Transverse colon (tissue), 4 donors: ENCODE measurements at regions not wholly inside any gene's neighbourhood (a gene's known extent, or its start where the extent isn't known, plus 50 kb on each side); places are given as distances from the start of the nearest gene placed in this dataset.

Source experiments
- EP300 ChIP-seq: sonication (generic); formaldehyde crosslinking; IDR thresholded peaks from one replicate; pipeline ENCODE4 v1.6.1; 2017; ENCODE audit warnings: antibody characterized with exemption, low read depth
- POLR2A ChIP-seq: fragments of 450-650 bp; IDR thresholded peaks from one replicate; pipeline ENCODE4 v1.6.1; 2016; ENCODE audit warnings: antibody characterized with exemption, mild to moderate bottlenecking, moderate library complexity
- POLR2AphosphoS5 ChIP-seq, 3 donors: sonication (generic); formaldehyde crosslinking; IDR thresholded peaks; one replicate each; pipeline ENCODE4 v1.6.1; 2016; ENCODE audit warnings: antibody characterized with exemption in 3 of 3
- TF ChIP-seq, protein P1 (sequence below), 5 experiments: fragments of 200-600 bp in 3 of 5; fragments of 450-650 bp in 2 of 5; sonication (generic) in 3 of 5; IDR thresholded peaks; 1 replicate in 2 of 5; 2 replicates in 3 of 5; pipeline ENCODE4 v1.5.1; 2016 to 2017; ENCODE audit warnings: antibody characterized with exemption in 5 of 5, inconsistent platforms in 3 of 5, mild to moderate bottlenecking in 2 of 5, moderate library complexity in 1 of 5

DNA sequence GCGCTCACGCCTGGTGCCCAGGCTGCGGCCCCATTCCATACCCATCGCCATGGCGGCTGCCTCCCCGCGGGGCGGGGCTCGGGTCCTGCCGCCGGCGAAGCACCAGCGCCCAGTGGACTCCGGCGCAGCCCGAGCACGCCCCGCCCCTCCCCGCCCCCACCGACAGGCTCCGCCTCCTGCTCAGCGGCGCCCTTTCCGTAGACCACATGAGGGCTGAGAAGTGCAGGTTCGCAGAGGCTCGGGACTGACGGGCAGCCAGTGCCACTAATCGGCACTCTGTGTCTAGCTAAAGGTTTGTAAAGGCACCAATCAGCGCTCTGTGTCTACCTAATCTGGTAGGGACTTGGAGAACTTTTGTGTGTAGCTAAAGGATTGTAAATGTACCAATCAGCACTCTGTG, 352.2 kb upstream of the AMELY start:
- TF ChIP-seq, protein P1, sequence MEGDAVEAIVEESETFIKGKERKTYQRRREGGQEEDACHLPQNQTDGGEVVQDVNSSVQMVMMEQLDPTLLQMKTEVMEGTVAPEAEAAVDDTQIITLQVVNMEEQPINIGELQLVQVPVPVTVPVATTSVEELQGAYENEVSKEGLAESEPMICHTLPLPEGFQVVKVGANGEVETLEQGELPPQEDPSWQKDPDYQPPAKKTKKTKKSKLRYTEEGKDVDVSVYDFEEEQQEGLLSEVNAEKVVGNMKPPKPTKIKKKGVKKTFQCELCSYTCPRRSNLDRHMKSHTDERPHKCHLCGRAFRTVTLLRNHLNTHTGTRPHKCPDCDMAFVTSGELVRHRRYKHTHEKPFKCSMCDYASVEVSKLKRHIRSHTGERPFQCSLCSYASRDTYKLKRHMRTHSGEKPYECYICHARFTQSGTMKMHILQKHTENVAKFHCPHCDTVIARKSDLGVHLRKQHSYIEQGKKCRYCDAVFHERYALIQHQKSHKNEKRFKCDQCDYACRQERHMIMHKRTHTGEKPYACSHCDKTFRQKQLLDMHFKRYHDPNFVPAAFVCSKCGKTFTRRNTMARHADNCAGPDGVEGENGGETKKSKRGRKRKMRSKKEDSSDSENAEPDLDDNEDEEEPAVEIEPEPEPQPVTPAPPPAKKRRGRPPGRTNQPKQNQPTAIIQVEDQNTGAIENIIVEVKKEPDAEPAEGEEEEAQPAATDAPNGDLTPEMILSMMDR (IDR thresholded peaks at IDR 0.05), result no peak
- TF ChIP-seq EP300 (no peak), POLR2A (no peak), POLR2AphosphoS5 (IDR thresholded peaks at IDR 0.05) (no peak)
